SU-DHL-6 (cell line): ENCODE measurements at regions not wholly inside any gene's neighbourhood (a gene's known extent, or its start where the extent isn't known, plus 50 kb on each side); places are given as distances from the start of the nearest gene placed in this dataset.
A peak's percentile ranks its signal among the peaks of the same experiment; 100 is the strongest.

ENCODE experiments used
- H2AFZ ChIP-seq: fragments of 200-600 bp; sonication (generic); 2 replicates; pipeline ENCODE4 v1.6.1; 2014; ENCODE audit warnings: low read depth, mild to moderate bottlenecking, moderate library complexity, mixed read lengths, antibody characterized with exemption, low read length; ENCODE audit not compliant: severe bottlenecking
- H3F3A ChIP-seq: fragments of 200-600 bp; shearing (Covaris generic); 2 replicates; pipeline ENCODE4 v1.6.0; 2016; ENCODE audit warnings: antibody characterized with exemption, mild to moderate bottlenecking; ENCODE audit not compliant: insufficient read depth
- H3K27ac ChIP-seq: fragments of 200-600 bp; sonication (generic); 2 replicates; pipeline ENCODE4 v1.5.1; 2016; ENCODE audit warnings: low read depth, mild to moderate bottlenecking, low read length, moderate library complexity, mixed read lengths
- H3K27me3 ChIP-seq: fragments of 200-600 bp; sonication (generic), shearing (Covaris generic); 2 replicates; pipeline ENCODE4 v1.6.0; 2014; ENCODE audit warnings: mild to moderate bottlenecking, low read length
- H3K36me3 ChIP-seq: fragments of 200-600 bp; sonication (generic); 2 replicates; pipeline ENCODE4 v1.6.1; 2014; ENCODE audit warnings: mild to moderate bottlenecking, low read length, mixed read lengths
- H3K4me2 ChIP-seq: fragments of 300-600, 200-600 bp; shearing (Covaris generic), sonication (generic); 2 replicates; pipeline ENCODE4 v1.6.0; 2014; ENCODE audit warnings: low read length, low read depth, mild to moderate bottlenecking; ENCODE audit not compliant: poor library complexity, severe bottlenecking
- H3K4me3 ChIP-seq: fragments of 200-600 bp; sonication (generic); 2 replicates; pipeline ENCODE4 v1.5.1; 2014; ENCODE audit warnings: antibody characterized with exemption, low read length, mild to moderate bottlenecking, mixed read lengths; ENCODE audit not compliant: insufficient read depth, poor library complexity, severe bottlenecking
- H3K79me2 ChIP-seq: fragments of 200-600 bp; sonication (generic); 2 replicates; pipeline ENCODE4 v1.6.1; 2014; ENCODE audit warnings: mild to moderate bottlenecking, low read length, moderate library complexity; ENCODE audit not compliant: insufficient read depth
- H3K9ac ChIP-seq: fragments of 200-600 bp; sonication (generic); 2 replicates; pipeline ENCODE4 v1.7.0; 2014; ENCODE audit warnings: mild to moderate bottlenecking, low read length
- H3K9me2 ChIP-seq: fragments of 200-600 bp; sonication (generic); replicated peaks from 2 replicates; pipeline ENCODE4 v1.6.1; 2014; ENCODE audit warnings: low read length; ENCODE audit not compliant: insufficient read depth
- H3K9me3 ChIP-seq: fragments of 200-600 bp; sonication (generic); 2 replicates; pipeline ENCODE4 v1.6.1; 2014; ENCODE audit warnings: low read length, mixed read lengths; ENCODE audit not compliant: insufficient read depth
- H4K20me1 ChIP-seq: fragments of 200-600 bp; sonication (generic); 2 replicates; pipeline ENCODE4 v1.6.1; 2014; ENCODE audit warnings: low read depth, mild to moderate bottlenecking, antibody characterized with exemption, low read length, moderate library complexity, mixed read lengths
- EZH2phosphoT487 ChIP-seq: fragments of 200-600 bp; sonication (generic), shearing (Covaris generic); conservative IDR thresholded peaks from 2 replicates; pipeline ENCODE4 v1.6.1; 2018; ENCODE audit warnings: mild to moderate bottlenecking, antibody characterized with exemption, low read length, moderate library complexity, mixed read lengths
- TF ChIP-seq, protein P1 (sequence below): fragments of 200-600 bp; sonication (generic); IDR thresholded peaks from one replicate; pipeline ENCODE4 v1.5.1; 2017; ENCODE audit warnings: antibody characterized with exemption, mild to moderate bottlenecking, low read length, moderate library complexity; ENCODE audit not compliant: insufficient read depth, poor library complexity, severe bottlenecking

DNA sequence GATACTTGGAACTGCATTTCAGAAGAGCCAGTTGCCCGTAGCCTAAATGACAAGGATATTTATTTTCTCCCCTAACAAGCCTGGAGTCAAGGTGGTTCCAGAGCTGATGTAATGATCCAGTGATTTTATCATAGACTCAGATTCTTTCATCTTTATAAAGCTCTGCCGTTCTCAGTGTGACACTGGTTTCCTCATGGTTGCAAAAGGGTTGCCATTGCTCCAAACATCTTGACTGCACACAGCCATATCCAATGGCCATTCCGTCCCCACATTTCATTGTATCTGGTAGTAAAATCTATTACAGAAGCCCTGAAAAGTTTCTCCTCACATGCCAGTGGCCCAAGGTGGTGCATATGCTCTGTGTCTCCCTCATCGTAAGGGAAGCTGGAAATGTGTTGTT lies 63.1 kb upstream of the SDK2 start:
- H3K9ac ChIP-seq: no peak overlapping the region
- H3K9me2 ChIP-seq: no peaks in the 10 kb centered on the region
- H3K27ac ChIP-seq: no peak overlapping the region
- H3K27me3 ChIP-seq: no peaks in the 10 kb centered on the region
- no peaks in the 10 kb centered on the region for H3K9me3 ChIP-seq
- no peaks in the 10 kb centered on the region for H4K20me1 ChIP-seq
- no peak overlapping the region for H2AFZ ChIP-seq
- no peak overlapping the region for H3K4me2 ChIP-seq
- TF ChIP-seq EZH2phosphoT487: no peak
- TF ChIP-seq, protein P1, sequence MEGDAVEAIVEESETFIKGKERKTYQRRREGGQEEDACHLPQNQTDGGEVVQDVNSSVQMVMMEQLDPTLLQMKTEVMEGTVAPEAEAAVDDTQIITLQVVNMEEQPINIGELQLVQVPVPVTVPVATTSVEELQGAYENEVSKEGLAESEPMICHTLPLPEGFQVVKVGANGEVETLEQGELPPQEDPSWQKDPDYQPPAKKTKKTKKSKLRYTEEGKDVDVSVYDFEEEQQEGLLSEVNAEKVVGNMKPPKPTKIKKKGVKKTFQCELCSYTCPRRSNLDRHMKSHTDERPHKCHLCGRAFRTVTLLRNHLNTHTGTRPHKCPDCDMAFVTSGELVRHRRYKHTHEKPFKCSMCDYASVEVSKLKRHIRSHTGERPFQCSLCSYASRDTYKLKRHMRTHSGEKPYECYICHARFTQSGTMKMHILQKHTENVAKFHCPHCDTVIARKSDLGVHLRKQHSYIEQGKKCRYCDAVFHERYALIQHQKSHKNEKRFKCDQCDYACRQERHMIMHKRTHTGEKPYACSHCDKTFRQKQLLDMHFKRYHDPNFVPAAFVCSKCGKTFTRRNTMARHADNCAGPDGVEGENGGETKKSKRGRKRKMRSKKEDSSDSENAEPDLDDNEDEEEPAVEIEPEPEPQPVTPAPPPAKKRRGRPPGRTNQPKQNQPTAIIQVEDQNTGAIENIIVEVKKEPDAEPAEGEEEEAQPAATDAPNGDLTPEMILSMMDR: no peak
- no peak overlapping the region for H3K4me3 ChIP-seq
- H3K79me2 ChIP-seq: no peaks in the 10 kb centered on the region
- no peaks in the 10 kb centered on the region for H3K36me3 ChIP-seq
- H3F3A ChIP-seq: no peaks in the 10 kb centered on the region

DNA sequence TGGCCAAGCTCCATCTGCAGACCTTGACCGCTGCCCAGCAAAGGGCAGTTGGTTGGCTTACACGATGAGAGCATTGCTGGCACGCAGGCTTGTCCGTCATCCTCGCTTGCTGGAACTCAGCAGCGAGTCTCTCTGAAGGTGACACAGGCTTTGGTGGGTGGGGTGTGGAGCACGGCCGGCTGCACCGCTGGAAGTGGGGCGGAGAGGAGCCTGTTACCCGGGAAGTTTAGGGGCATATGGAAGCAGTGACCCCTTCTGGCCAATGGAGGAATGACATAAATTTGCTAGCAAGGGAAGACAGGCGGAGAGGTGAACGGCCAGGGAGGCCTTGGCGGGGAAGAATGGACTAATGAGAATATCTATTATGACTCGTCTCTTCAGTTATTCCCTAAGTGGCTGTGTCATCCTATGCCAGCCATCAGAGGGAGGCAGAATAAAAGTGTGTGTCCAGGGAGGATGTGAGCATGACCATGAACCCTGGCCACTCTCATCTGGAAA lies 65.9 kb upstream of the SDK2 start:
- Histone ChIP-seq H3K4me2 (no peak overlapping the region), H3F3A (no peaks in the 10 kb centered on the region), H4K20me1 (no peaks in the 10 kb centered on the region), H3K9me2 (no peaks in the 10 kb centered on the region), H3K4me3 (no peak overlapping the region), H3K9me3 (no peaks in the 10 kb centered on the region), H3K27me3 (no peaks in the 10 kb centered on the region), H3K27ac (no peak overlapping the region), H3K36me3 (no peaks in the 10 kb centered on the region), H3K9ac (no peak overlapping the region), H2AFZ (no peak overlapping the region), H3K79me2 (no peaks in the 10 kb centered on the region)
- TF ChIP-seq, protein P1: peak; percentile 65
- TF ChIP-seq EZH2phosphoT487: no peak

DNA sequence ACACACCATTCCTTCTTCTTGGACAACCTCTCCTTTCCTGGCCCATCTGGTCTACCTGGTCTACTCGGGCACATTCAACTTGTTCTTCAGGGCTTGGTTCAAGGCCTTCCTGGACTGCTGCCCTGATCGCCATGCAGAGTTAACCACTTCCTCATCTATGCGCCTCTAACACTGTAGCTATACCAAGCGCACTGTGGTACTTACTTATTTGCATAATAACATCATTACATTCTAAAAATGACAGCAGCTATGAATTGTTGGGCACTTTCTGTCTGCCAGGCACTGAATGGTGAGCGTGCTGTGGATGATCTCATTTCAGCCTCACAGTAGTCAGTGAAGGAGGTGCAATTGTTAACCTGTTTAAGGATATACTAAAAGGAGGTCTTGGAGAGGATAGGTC lies 66.9 kb upstream of the SDK2 start:
- Histone ChIP-seq H3F3A (no peaks in the 10 kb centered on the region), H2AFZ (no peak overlapping the region), H3K4me3 (no peak overlapping the region), H3K27me3 (no peaks in the 10 kb centered on the region), H3K36me3 (no peaks in the 10 kb centered on the region), H3K9ac (no peak overlapping the region), H3K4me2 (peak overlapping the region; percentile 13), H4K20me1 (no peaks in the 10 kb centered on the region), H3K9me3 (no peaks in the 10 kb centered on the region), H3K27ac (no peak overlapping the region), H3K9me2 (no peaks in the 10 kb centered on the region), H3K79me2 (no peaks in the 10 kb centered on the region)
- TF ChIP-seq, protein P1: no peak
- no peak for TF ChIP-seq EZH2phosphoT487

- Histone ChIP-seq H3K79me2 (no peaks in the 10 kb centered on the region), H3K27me3 (no peaks in the 10 kb centered on the region), H3K9me3 (no peaks in the 10 kb centered on the region)
Observed at GRCh38 chr17:73711916-73712315, 67.7 kb upstream of the SDK2 start.

More at GRCh38 chr17:73711916-73712315, 67.7 kb upstream of the SDK2 start:
- Histone ChIP-seq H2AFZ (no peak overlapping the region), H4K20me1 (no peaks in the 10 kb centered on the region), H3K4me2 (no peak overlapping the region), H3K27ac (no peak overlapping the region), H3K9me2 (no peaks in the 10 kb centered on the region), H3K9ac (no peak overlapping the region), H3K36me3 (no peaks in the 10 kb centered on the region), H3K4me3 (no peak overlapping the region), H3F3A (no peaks in the 10 kb centered on the region)
- no peak for TF ChIP-seq EZH2phosphoT487
- TF ChIP-seq, protein P1: no peak
